Keratinocyte (primary cell): ENCODE measurements at regions not wholly inside any gene's neighbourhood (a gene's known extent, or its start where the extent isn't known, plus 50 kb on each side); places are given as distances from the start of the nearest gene placed in this dataset.

ENCODE experiments used
- DNase-seq: peaks from one replicate; pipeline ENCODE4 v3.0.0-alpha.2; 2011; ENCODE audit warnings: low read depth, missing footprints, low spot score
- FAIRE-seq: peaks from 2 replicates; lab custom pipeline; 2011; peaks lifted over from hg19 to GRCh38; lab: Jason Lieb, UNC
- H2AFZ ChIP-seq: 2 replicates; pipeline ENCODE4 v1.6.0; 2012; ENCODE audit warnings: low read length, control low read depth, inconsistent platforms; ENCODE audit not compliant: control insufficient read depth
- H3K27ac ChIP-seq: 2 replicates; pipeline ENCODE4 v1.5.1; 2011; ENCODE audit warnings: low read length; ENCODE audit not compliant: control insufficient read depth, insufficient read depth
- H3K27me3 ChIP-seq: 3 replicates; pipeline ENCODE4 v1.6.0; 2011; ENCODE audit warnings: low read length; ENCODE audit not compliant: control insufficient read depth, insufficient read depth; ENCODE audit errors: extremely low read depth
- H3K36me3 ChIP-seq, 2 experiments: 2 replicates in 1 of 2; 3 replicates in 1 of 2; pipeline ENCODE4 v1.5.1; 2011; ENCODE audit warnings: low read length in 2 of 2, mild to moderate bottlenecking in 1 of 2; ENCODE audit not compliant: control insufficient read depth in 2 of 2, insufficient read depth in 2 of 2; ENCODE audit errors: extremely low read depth in 1 of 2
- H3K4me1 ChIP-seq: 3 replicates; pipeline ENCODE4 v1.5.1; 2011; ENCODE audit warnings: low read length; ENCODE audit not compliant: control insufficient read depth, insufficient read depth; ENCODE audit errors: extremely low read depth
- H3K4me2 ChIP-seq: 3 replicates; pipeline ENCODE4 v1.6.0; 2011; ENCODE audit warnings: low read depth, low read length; ENCODE audit not compliant: control insufficient read depth, insufficient read depth; ENCODE audit errors: extremely low read depth
- H3K4me3 ChIP-seq, 3 experiments: fragments of 200-600 bp in 1 of 3; sonication (generic) in 1 of 3; 2 replicates in 2 of 3; 3 replicates in 1 of 3; pipeline ENCODE4 v1.5.1; 2011 to 2016; ENCODE audit warnings: low read length in 3 of 3, mild to moderate bottlenecking in 3 of 3, control low read depth in 2 of 3, inconsistent platforms in 1 of 3, low read depth in 1 of 3, mixed read lengths in 1 of 3, mixed run types in 1 of 3, moderate library complexity in 1 of 3; ENCODE audit not compliant: control insufficient read depth in 2 of 3, insufficient read depth in 2 of 3; ENCODE audit errors: extremely low read depth in 1 of 3
- H3K79me2 ChIP-seq: 2 replicates; pipeline ENCODE4 v1.6.0; 2012; ENCODE audit warnings: low read length; ENCODE audit not compliant: control insufficient read depth, insufficient read depth
- H3K9ac ChIP-seq: 3 replicates; pipeline ENCODE4 v1.6.0; 2011; ENCODE audit warnings: low read length; ENCODE audit not compliant: control insufficient read depth, insufficient read depth; ENCODE audit errors: extremely low read depth
- H3K9me1 ChIP-seq: 3 replicates; pipeline ENCODE4 v1.6.0; 2011; ENCODE audit warnings: low read length; ENCODE audit not compliant: control insufficient read depth, insufficient read depth; ENCODE audit errors: extremely low read depth
- H3K9me3 ChIP-seq: 2 replicates; pipeline ENCODE4 v1.5.1; 2012; ENCODE audit warnings: low read depth, low read length; ENCODE audit not compliant: control insufficient read depth
- H4K20me1 ChIP-seq: 3 replicates; pipeline ENCODE4 v1.6.0; 2011; ENCODE audit warnings: low read length; ENCODE audit not compliant: control insufficient read depth, insufficient read depth; ENCODE audit errors: extremely low read depth
- EZH2 ChIP-seq: IDR thresholded peaks from one replicate; pipeline ENCODE4 v1.6.1; 2012; ENCODE audit warnings: inconsistent platforms, mild to moderate bottlenecking, low read length, moderate library complexity
- dilution Hi-C: fragments of 300-500 bp; cut with MboI; formaldehyde crosslinking; loops from one replicate; pipeline ENCODE4 v1.7.0; 2020; ENCODE audit warnings: low sequenced_read_pairs; ENCODE audit not compliant: extremely low pct_ligation_motif_present
- TF ChIP-seq, protein P1 (sequence below), 3 experiments: IDR thresholded peaks in 1 of 3; conservative IDR thresholded peaks in 1 of 3; optimal IDR thresholded peaks in 1 of 3; 2 replicates in 2 of 3; 3 replicates in 1 of 3; pipeline versions ENCODE3 to v1.5.1; 2011; ENCODE audit warnings: low read length in 3 of 3, mild to moderate bottlenecking in 3 of 3, moderate library complexity in 2 of 3, control low read depth in 1 of 3, inconsistent platforms in 1 of 3; ENCODE audit not compliant: insufficient read depth in 2 of 3; ENCODE audit errors: extremely low read depth in 1 of 3

DNA sequence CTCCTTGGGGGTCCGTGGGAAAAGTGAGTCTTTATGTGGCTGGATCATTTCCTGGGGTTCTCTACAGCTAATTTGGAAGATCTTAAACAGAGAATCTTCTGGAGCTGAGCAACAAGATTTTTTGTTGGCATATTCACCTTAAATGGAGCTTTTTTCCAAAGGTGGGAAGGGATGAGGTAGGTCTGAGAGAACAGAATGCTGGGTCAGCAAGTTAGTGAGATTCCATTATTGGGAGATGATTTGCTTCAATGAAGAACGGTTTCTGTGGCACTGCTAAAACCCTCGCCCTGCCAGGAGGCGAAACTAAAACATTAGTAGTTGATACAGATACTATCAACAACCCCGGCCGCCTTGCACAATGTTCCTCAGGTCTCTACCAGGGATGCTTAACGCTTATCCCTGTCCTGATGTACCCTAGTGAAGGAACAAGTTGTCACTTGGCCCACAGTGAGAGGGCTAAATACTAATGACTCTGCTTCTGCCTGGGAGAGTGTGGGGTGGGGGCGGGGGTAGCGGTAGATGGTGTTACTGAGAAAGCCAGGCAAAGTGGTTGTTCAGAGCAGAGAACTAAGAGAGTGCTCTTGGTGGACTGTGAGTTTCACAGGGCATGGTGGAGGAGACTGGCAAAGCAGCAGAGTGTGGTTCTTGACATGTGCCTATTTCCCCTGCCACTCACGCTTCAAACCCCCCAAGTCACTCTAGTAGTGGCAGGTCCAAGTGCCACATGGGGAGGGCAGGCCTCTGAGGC lies 63.7 kb upstream of the CYP2D6 start:
- H3K27ac ChIP-seq: no peak overlapping the region
- no peaks in the 10 kb centered on the region for H3K4me1 ChIP-seq
- DNase-seq: no peak
- dilution Hi-C loops: no loop called here
- peaks cover 84% of the 10 kb centered on the region for H3K79me2 ChIP-seq
- no peaks in the 10 kb centered on the region for H3K9me1 ChIP-seq
- H3K9me3 ChIP-seq: no peaks in the 10 kb centered on the region
- H3K4me3 ChIP-seq: no peak overlapping the region
- peaks cover 0 to 4% of the 10 kb centered on the region in 2 experiments for H3K36me3 ChIP-seq
- FAIRE-seq: peak; percentile 29
- no peak overlapping the region for H3K9ac ChIP-seq
- no peak overlapping the region for H2AFZ ChIP-seq
- peaks cover 7% of the 10 kb centered on the region for H4K20me1 ChIP-seq
- H3K4me2 ChIP-seq: no peak overlapping the region
- no peaks in the 10 kb centered on the region for H3K27me3 ChIP-seq
- TF ChIP-seq, protein P1, sequence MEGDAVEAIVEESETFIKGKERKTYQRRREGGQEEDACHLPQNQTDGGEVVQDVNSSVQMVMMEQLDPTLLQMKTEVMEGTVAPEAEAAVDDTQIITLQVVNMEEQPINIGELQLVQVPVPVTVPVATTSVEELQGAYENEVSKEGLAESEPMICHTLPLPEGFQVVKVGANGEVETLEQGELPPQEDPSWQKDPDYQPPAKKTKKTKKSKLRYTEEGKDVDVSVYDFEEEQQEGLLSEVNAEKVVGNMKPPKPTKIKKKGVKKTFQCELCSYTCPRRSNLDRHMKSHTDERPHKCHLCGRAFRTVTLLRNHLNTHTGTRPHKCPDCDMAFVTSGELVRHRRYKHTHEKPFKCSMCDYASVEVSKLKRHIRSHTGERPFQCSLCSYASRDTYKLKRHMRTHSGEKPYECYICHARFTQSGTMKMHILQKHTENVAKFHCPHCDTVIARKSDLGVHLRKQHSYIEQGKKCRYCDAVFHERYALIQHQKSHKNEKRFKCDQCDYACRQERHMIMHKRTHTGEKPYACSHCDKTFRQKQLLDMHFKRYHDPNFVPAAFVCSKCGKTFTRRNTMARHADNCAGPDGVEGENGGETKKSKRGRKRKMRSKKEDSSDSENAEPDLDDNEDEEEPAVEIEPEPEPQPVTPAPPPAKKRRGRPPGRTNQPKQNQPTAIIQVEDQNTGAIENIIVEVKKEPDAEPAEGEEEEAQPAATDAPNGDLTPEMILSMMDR (optimal IDR thresholded peaks at IDR 0.05 in 1 of 3, IDR thresholded peaks at IDR 0.05 in 1 of 3, conservative IDR thresholded peaks at IDR 0.05 in 1 of 3; ENCODE audit: extremely low read depth in 1 of 3, insufficient read depth in 2 of 3, low read length in 3 of 3): no peak
- TF ChIP-seq EZH2: no peak

GRCh38 chr22:42192547-42192946 lies 61.9 kb upstream of the CYP2D6 start:
- Histone ChIP-seq H3K27me3 (no peaks in the 10 kb centered on the region), H3K9me1 (peaks cover 3% of the 10 kb centered on the region), H3K9ac (no peak overlapping the region), H3K4me2 (no peak overlapping the region), H3K36me3 (peaks cover 0 to 9% of the 10 kb centered on the region in 2 experiments), H4K20me1 (peaks cover 13% of the 10 kb centered on the region), H3K9me3 (no peaks in the 10 kb centered on the region), H3K79me2 (peaks cover 84% of the 10 kb centered on the region), H2AFZ (no peak overlapping the region), H3K4me1 (peaks cover 8% of the 10 kb centered on the region), H3K27ac (no peak overlapping the region), H3K4me3 (no peak overlapping the region)
- TF ChIP-seq EZH2: no peak
- TF ChIP-seq, protein P1 (optimal IDR thresholded peaks at IDR 0.05 in 1 of 3, IDR thresholded peaks at IDR 0.05 in 1 of 3, conservative IDR thresholded peaks at IDR 0.05 in 1 of 3; ENCODE audit: extremely low read depth in 1 of 3, insufficient read depth in 2 of 3, low read length in 3 of 3): no peak
- DNase-seq (no peak), FAIRE-seq (no peak)
- dilution Hi-C loops: no loop called here
